Hematopoietic multipotent progenitor cell treated with erythropoietin and hydrocortisone succinate and interleukin-3 and kit ligand, for 4 days (in vitro differentiated cells): ENCODE measurements at regions not wholly inside any gene's neighbourhood (a gene's known extent, or its start where the extent isn't known, plus 50 kb on each side); places are given as distances from the start of the nearest gene placed in this dataset.

Experiments used
- DNase-seq: peaks from one replicate; pipeline ENCODE4 v3.0.0-alpha.2; 2015

DNA sequence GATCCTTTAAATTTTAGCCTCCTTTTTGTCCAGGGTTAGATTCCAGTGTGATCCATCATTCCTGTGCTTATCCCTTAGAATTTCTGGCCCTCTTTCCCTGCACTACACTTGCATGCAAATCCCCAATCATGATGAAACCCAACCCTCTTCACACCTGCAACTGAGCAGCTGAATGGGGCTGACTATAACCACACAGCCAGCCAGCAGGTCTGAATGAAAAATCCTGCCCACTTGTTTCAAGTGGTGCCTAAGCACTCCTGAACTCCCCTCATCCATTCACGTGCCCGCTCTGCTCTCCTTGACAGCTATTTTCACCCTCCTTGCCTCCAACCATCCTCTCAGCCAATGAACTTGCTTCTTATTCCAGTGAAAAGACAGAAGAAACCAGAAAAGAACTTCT is 80.5 kb upstream of the AFF3 start:
- DNase-seq = no peak

DNA sequence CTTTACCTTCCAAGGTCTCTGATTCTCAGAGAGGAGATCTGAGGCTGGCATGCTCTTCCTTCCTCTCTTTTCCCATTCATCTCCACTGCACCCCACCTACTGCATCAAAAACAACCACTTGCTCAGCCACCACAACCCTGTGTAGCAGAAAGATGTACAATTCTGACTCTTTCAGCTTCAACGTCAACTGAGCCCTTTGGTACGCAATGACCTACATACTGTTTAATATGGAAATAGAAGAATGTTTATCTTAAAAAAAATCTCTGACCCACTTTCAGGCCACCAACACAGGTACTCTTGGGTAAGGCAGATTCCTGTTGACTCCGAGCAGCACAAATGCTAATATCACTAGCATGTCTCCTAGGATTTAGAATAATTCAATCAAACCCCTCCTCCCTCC is 76.2 kb upstream of the AFF3 start:
- no peak for DNase-seq

DNA sequence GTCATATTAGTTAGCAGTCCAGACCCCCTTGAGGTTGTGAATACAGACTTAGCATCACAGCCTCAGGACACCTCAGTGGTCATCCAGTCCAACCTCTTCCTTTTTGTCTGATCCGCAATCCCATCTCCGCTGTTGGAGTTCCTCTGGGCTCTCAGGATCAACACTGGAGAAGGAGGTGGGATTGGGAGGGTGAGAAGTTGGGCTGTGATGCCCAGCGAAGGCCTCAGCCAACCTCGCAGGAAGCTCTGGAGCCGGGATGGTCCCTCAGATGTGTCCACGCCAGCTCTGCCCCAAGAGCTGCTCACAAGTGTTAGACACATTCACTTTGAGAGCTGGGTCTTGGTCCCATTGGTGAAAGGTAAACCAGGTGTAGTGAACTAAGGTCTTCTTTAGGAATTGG is 74.9 kb upstream of the AFF3 start:
- no peak for DNase-seq

DNA sequence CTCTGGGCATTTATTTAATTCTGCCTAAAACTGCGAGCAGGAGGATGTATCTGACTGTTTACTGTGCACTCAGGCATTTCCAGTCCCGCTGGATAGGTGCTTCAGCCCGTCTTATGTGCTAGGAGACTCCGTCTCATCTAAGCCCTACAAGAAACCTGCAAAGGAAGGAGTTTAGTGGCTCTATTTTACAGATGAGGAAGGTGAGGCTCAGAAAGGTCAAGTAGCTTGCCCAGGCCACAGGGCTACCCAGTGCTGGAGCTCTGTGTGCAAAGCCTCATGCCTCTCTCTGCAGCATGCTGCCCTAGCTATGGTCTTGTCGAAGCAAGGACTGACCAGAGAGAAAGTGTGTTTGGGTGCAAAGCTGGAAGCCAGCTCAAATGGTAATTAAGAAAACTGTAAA is 73.6 kb upstream of the AFF3 start:
- no peak for DNase-seq

DNA sequence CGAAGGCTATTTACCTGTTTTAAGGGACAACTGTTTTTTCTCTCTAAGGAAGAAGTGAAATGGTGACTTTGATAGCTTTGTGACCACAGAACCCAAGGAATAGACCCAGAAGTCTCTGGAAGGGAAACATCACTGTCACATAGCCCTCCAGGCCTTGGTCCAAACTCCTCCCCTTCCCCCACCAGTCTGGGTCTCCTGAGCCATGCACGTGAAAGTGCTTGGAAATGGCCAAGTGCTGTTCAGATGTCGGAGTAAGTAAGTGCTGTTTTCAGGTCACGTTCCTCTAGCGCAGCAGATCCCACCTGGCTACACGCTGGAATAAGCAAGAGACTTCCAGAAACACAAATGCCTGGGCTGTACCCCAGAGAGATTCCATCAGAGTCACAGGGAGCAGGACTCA is 73.0 kb upstream of the AFF3 start:
- no peak for DNase-seq

DNA sequence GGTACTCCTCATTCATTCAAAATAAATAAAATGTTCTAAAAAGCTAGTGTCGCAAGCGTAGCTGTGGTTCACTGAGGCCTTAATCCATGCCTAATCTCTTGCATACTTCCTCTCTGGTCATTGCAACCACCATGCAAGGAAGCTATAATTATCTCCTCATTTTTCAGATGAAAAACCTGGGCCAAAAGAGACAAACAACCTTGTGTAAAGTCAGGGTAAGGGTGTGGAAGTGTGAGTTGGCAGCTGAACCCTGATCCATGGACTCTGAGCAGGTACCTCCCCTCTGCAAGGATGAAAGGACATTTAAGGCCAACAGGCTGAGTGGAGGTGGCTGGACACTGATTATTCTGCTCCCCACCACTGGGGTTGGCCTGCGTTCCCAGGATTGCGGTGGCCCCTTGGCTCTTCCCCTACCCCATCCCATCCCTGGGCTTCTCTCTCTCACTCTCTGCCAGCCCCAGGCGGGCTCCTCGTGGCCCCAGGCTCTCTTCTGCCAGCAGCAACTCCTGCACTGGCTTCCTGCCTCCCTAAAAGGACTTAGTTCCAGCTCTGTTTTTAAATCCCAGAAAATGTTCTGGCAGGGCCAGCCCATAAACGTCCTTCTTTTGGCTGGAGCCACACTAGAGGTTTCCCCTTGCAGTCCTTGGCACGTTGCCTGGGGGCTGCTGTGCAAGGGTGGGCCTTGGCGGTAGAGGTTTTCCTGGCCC is 72.0 kb upstream of the AFF3 start:
- peak; percentile 82 for DNase-seq

DNA sequence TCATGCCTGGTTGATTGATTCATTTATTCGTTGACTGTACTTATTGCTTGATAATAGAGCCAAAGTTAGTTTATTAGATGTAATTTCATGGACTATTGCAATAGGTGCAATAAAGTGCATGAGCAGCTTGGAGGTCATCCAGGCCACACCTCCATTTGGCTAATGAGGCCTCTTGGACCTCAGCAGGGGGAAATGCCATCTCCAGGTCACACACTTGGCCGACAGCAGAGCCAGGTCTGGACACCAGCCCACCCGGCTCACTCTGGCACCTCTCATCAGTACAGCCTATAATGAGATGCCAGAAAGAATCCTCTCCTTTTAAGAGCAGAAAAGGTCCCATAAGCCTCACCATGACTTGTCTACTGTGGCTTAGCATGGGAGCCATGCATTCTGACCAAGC is 71.2 kb upstream of the AFF3 start:
- no peak for DNase-seq

DNA sequence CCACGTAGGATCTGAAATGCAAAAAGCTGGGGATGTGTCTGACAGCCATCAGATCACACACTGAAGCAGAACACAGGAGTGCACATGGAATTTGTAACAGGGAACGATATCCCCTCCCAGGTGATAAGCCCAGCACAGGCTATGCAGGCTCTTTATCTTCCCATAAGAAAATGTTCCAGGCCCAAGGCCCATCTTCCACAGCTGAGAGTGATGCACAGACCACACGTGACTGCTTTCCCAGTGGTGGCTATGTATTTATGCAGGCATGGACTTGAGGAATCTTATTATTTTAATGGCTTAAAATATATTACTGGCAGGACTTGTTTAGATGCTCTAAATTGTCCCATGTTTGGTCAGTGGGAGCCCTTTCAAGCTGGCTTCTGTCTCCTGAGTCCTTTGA is 70.5 kb upstream of the AFF3 start:
- DNase-seq = no peak

DNA sequence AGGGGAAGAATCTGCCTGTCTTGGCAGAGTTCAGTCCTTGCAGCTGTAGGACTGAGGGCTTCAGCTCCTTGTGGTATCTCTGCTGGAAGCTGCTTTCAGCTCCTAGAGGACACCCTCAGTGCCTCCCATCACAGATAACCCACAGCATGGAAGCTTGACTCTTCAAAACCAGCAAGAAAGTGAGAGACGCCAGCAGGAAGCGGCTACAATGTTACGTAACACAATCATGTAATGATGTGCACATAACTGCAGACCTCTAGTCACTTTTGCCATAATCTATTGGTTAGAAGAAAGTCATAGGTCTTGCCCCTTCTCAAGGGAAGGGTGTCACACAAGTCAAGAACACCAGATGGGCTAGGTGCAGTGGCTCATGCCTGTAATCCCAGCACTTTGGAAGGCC is 69.1 kb upstream of the AFF3 start:
- DNase-seq = peak; percentile 67

DNA sequence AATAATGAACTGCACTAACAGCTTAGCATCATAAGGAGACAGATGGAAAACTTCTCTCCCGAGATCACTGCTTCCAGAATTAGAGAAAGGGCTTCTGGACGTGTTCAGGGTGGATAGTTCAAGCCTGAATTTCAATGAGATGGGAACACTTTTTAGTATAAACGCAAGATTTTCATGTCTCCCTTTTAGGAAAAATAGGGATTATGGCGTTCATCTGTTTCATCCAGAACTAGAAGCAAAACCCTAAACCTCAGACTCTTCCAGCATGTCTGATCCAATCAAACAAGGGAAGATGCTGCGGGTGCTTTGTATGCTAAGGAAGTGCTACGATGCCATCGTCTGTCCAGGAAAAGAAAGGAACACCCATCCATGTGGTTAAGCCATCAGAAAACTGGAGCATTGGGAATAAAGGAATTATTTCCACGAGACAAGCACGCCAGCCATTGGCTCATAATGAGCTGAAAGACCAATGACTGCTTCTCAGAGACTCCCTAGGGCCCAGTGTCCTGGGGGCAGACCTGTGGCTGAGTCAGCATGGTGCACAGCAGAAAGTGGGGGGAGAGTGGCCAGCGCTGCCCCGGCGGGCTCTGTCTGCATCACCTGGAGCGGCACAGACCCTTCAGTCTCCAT is 65.9 kb upstream of the AFF3 start:
- no peak for DNase-seq

DNA sequence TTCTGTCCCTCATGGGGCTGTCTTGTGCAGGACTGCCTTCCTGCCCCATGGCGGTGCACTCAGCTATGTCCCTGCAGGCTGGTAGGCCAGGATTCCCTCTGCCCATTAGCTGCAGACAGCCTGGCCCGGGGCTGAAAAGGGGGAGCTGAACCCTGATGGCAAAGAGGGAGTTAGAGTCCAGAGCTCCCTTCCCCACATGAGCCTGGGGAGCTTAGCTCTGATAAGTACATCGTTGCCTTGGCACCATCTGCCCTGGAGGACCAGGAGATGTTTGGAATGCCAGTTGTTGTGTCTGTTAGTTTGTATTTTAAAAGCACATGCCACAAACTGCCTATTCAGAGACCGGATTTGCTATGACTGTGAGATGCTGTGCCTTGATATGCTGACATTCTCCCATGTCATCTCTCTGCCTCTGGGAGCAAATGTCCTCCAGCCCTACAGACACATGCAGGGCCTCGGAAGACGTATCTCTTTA is 65.1 kb upstream of the AFF3 start:
- DNase-seq = no peak

DNA sequence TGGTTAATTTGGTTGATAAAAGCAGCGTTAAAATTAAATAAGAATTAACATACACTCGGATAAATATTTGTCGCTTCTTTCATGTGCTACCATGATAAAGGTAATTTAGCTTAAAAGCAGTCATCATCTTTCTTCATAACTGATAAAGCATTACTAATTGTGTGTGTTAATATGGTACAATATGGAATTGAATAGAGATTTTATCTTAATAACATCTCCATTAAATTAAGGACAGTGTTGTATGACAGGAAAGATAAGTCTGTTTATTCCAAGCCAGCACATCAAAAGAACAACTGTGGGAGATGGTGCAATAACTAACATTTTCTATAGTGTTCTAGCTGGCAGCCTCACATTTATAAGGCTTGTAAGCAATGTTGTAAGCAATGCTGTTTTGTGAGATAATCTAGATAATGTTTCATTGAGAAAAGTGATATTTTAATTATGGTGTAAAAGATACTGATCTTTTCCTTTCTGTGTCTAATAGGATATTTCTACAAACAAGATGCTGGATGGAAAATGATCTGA is 64.4 kb upstream of the AFF3 start:
- DNase-seq = peak; percentile 14

DNA sequence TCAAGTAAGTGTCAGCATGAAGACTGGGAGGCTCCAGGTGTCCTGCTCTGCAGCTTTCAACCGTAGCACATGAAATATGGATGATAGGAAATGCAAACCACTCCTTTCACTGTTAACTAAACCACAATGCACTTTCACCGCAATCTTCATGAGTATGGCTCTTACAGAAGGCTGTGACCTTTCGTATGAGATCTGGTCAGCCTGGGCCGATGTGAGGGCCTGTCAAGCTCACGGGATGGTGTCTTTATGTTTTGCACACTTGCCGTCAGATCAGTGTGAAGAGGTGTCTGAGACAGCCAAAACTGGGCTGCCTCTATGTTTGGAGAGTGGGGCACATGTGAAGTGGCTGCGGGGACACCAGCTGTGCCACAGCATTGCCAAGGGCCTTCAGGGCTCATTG is 62.8 kb upstream of the AFF3 start:
- DNase-seq = peak; percentile 24

DNA sequence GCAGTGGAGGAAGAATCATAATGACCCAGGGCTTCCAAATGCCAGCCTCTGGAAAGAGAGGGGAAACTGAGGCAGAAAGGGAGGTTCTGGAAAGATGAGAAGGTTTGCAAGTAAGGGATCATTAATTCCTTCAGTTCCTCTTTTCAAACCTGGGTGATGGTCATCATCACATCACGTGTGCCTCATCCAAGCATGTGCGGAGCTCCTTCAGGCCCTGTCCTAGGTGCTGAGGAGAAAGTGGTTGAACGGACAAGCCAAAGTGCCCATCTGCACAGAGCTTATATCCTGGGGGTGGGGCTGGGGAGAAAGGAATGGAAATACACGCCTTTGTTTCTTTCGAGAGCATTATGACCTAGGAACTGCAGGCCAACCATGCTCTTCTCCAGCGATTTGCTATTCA is 60.2 kb upstream of the AFF3 start:
- DNase-seq = no peak

DNA sequence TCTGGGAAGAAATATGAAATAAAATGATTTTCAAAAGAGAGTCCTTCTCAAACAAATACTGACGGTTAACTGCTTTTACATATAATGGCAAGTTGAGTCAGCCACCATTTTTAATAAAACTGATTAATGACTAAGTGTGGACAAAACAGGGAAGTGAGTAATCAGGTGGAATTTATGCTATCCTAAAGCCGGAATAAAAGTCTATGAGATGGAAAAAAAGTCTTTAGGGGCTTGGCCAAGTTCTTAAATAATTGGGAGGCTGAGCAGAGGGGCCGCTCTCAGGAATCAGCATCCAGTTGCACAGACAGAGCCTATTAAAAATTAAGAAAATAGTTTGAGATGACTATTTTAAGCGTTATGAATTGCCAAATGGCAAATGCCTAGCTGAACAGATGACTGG is 58.6 kb upstream of the AFF3 start:
- DNase-seq = no peak

DNA sequence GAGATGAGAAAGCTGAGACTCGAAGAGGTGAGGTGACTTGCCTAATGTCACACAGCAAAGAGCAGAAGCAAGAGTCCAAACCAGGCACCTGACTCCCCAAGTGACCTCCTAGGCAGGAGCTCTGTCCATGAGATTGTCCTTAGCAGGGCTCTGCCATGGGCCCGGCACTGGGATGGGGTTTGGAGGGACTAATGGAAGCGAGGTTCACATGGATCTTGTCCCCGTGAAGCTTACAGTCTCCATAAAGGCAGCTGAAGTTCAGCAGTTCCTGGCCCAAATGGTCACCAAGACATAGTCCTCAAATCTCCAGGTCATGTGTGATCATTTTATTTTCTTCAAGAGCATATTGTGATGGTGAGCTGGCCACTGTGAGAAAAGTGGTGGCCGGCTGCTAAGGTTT is 57.0 kb upstream of the AFF3 start:
- DNase-seq = no peak

DNA sequence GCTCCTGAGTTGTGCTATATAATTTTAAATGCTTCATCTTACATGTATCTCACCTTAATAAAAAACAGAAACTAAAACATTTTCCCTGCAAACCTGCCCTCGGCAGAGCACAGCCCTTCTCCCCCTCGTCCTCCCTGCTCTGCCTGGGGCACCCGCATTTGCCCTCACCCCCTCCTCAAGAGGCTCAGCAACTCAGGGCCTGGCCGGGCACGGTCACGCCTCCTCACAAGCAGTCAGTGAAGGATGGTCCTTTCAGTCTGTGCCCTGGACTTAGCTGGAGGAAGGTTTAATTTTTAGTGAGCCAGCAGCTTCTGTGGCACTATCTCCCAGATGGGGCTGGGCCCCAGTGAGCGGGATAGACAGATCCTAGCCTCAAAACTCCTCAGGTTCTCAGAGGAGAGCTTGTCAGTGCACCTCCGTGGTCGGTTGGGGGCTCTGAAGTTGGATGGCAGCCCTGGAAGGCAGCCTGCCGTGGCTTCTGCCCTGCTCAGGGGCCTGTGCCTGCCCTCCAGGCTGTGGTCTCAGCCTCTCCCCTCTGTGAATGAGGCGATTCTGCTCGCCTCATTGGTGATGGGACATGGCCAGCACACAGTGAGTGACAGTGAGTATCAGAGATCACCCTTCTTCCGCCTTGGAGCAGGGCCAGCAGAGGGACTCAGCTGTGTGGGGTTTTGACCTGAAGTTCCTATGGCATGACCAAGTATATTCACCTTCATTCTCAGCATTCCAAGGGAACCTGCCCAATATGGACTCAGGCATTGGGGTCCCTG is 56.3 kb upstream of the AFF3 start:
- DNase-seq = no peak

DNA sequence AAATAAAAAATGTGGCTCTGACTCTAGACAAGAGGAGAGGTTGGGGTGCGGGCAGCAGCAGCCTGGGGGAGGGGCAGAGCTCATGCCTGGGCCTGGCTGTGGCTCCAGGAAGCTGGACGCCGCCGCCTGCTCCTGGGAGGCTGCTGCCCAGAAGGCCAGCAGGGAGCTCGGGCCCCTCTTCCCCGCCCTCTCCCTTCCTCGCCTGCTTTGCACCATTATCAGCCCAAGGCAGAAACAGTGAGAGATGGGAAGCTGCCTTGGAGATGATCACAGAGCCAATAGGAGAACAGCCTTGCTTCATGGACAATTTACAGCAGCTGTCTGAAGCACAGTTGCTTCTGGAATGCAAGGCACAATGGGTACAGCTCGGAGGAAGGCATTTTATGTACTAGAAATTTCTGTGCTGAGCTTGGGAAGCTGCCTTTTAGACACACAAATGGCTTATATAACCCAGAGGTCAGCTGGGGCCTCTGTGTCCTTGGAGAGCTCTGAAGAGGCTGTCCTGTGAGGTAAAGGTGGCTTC is 55.3 kb upstream of the AFF3 start:
- no peak for DNase-seq

DNA sequence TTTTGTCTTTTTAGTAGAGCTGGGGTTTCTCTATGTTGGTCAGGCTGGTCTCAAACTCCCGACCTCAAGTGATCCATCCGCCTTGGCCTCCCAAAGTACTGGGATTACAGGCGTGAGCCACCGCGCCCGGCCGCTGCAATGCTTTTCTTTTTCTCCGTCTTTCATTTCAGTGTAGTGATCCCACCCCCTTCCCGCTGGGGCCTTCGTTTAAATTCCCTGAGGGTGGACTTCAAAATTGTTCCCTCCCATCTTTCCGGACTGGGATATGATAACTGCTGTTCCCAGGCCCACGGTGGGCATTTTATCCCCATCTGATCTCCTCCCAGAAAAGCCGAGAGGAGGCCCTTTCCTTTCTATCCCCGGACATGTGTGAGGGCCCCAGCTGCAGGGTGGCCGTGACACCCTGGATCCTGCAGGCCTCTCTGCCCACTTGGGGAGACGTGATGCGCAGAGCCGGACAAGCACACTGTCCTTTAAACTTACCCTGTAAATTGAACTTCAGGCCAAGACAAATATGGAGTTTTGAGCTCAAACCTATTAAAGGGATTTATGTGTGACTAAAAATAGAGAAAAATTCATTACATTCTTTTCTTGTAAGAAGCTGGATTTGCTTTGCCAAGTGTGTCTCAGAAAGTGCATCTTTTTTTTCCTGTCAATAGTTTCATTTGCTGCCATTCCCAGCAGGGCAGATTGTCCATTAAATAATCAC is 54.5 kb upstream of the AFF3 start:
- DNase-seq = no peak

DNA sequence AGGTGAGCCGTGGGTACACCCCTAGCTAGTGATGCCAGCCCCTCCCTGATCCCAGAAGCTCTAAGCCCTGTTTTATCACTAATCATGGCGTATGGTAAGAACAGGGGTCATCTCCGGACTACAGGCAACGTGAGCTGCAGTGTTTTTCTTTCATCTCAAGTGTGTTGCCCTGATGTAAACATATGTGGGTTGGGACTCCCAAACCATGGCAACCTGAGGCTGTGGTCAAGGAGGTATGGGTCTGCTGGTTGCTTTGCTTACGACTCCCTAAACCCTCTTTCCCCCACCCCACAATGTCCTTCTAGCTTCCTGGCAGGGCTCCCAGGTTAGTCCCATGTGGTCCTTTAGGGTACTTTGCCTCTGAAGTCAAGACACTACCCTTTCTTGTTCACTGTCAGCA is 53.6 kb upstream of the AFF3 start:
- no peak for DNase-seq

DNA sequence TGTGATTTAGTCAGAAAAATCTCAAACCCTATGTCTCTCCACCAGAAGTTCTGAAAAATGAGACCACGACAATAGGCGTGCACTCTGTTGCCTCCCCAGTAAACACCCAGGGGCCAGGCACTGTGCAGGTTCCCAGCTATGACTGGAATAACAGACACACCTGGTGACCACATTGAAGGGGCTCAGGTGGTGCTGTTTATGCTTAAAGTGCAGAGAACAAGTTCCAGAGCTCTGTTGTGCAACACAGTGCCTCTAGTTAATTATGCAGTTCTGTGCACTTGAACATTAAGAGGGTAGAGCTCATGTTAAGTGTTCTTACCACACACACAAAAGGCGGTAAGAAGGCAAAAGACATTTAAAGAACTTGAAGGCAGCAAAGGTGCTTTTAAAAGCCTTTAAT is 52.6 kb upstream of the AFF3 start:
- DNase-seq = no peak

DNA sequence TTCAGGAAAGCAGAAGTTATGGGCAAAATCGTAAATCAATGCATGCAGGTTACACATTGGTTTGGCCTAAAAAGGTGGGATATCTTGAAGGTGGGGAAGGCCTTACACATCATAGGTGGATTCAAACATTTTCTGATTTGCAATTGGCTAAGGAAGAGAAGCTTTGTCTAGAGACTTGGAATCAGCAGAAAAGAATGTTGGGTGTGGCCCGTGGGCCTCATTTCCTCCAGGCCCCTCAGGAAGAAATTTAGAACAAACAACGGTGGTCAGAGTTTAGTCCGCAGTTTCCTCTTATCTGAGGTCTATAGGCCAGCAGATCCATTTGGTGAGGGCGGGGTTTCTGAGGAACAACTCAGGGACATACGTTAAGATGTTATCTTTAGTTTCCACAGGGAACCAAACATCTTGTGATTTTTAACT is 50.9 kb upstream of the AFF3 start:
- peak; percentile 57 for DNase-seq

DNA sequence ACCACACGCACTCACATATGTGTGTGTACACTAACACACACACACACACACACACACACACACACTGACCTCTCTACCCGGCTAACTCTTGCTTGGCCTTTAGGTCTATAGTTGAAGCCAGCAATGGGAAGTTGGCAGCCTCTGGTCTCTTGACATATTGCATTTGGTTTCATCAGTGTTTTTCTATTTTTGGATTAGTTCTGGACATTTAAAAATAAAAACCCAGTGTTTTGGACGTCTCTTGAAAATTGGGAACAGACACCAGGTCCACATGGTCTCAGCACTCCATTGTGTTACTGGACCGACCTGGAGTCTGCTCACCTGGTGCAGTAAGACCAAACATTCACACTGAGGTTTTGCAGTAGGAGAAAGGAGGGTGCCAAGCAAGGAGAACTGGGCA is 50.4 kb upstream of the AFF3 start:
- no peak for DNase-seq
